ENCODE measurements at regions not wholly inside any gene's neighbourhood (a gene's known extent, or its start where the extent isn't known, plus 50 kb on each side); places are given as distances from the start of the nearest gene placed in this dataset.
A peak's percentile ranks its signal among the peaks of the same experiment; 100 is the strongest.

- peak; percentile 50 for DNase-seq
Observed at GRCh38 chr20:11766961-11767360, 150.7 kb upstream of the BTBD3 start.

- DNase-seq: no peak
Observed at GRCh38 chr20:11769825-11770224, 147.9 kb upstream of the BTBD3 start.

- no peak for DNase-seq
Observed at GRCh38 chr20:11772226-11772730, 145.4 kb upstream of the BTBD3 start.

- DNase-seq: no peak
Observed at GRCh38 chr20:11776687-11777086, 141.0 kb upstream of the BTBD3 start.

GRCh38 chr20:11777387-11778205, 140.1 kb upstream of the BTBD3 start:
- no peak for DNase-seq

- no peak for DNase-seq
Observed at GRCh38 chr20:11778206-11778570, 139.5 kb upstream of the BTBD3 start.

- DNase-seq: no peak
Observed at GRCh38 chr20:11780765-11781369, 136.8 kb upstream of the BTBD3 start.

- no peak for DNase-seq
Observed at GRCh38 chr20:11783102-11783850, 134.4 kb upstream of the BTBD3 start.

- DNase-seq: no peak
Observed at GRCh38 chr20:11785885-11786507, 131.7 kb upstream of the BTBD3 start.

- no peak for DNase-seq
Observed at GRCh38 chr20:11790046-11790445, 127.6 kb upstream of the BTBD3 start.

GRCh38 chr20:11791316-11791715, 126.4 kb upstream of the BTBD3 start:
- no peak for DNase-seq

GRCh38 chr20:11791835-11792567, 125.7 kb upstream of the BTBD3 start:
- no peak for DNase-seq

GRCh38 chr20:11792568-11792953, 125.1 kb upstream of the BTBD3 start:
- no peak for DNase-seq

- DNase-seq: no peak
Observed at GRCh38 chr20:11794525-11794924, 123.2 kb upstream of the BTBD3 start.

GRCh38 chr20:11795071-11795615, 122.5 kb upstream of the BTBD3 start:
- no peak for DNase-seq

- no peak for DNase-seq
Observed at GRCh38 chr20:11796026-11796425, 121.7 kb upstream of the BTBD3 start.

GRCh38 chr20:11797156-11797555, 120.5 kb upstream of the BTBD3 start:
- DNase-seq: no peak

GRCh38 chr20:11799281-11799684, 118.4 kb upstream of the BTBD3 start:
- DNase-seq: no peak

- no peak for DNase-seq
Observed at GRCh38 chr20:11807054-11808048, 110.3 kb upstream of the BTBD3 start.

GRCh38 chr20:11808841-11809240, 108.9 kb upstream of the BTBD3 start:
- DNase-seq: no peak

All from NCI-H2029 treated with DMSO at 0.1 percent for 48 hours (cell line).